DOHH2 (cell line): ENCODE measurements at regions not wholly inside any gene's neighbourhood (a gene's known extent, or its start where the extent isn't known, plus 50 kb on each side); places are given as distances from the start of the nearest gene placed in this dataset.

ENCODE experiments used
- H3F3A ChIP-seq: fragments of 200-600 bp; sonication (generic), shearing (Covaris generic); 2 replicates; pipeline ENCODE4 v1.6.0; 2016; ENCODE audit warnings: antibody characterized with exemption, mild to moderate bottlenecking; ENCODE audit not compliant: control insufficient read depth, insufficient read depth
- H3K27ac ChIP-seq: fragments of 200-600 bp; sonication (generic); 2 replicates; pipeline ENCODE4 v1.5.1; 2014; ENCODE audit warnings: low read depth, mild to moderate bottlenecking, low read length, moderate library complexity
- H3K27me3 ChIP-seq: fragments of 200-600 bp; sonication (generic); 2 replicates; pipeline ENCODE4 v1.6.1; 2014; ENCODE audit warnings: mild to moderate bottlenecking, low read length, mixed read lengths; ENCODE audit not compliant: control insufficient read depth
- H3K36me3 ChIP-seq: fragments of 200-600 bp; sonication (generic); 2 replicates; pipeline ENCODE4 v1.6.1; 2014; ENCODE audit warnings: mild to moderate bottlenecking, low read length, moderate library complexity, mixed read lengths; ENCODE audit not compliant: control insufficient read depth
- H3K4me1 ChIP-seq: fragments of 200-600 bp; sonication (generic); 2 replicates; pipeline ENCODE4 v1.6.1; 2014; ENCODE audit warnings: mild to moderate bottlenecking, low read length, mixed read lengths; ENCODE audit not compliant: control insufficient read depth
- H3K4me2 ChIP-seq: fragments of 200-600 bp; sonication (generic); 2 replicates; pipeline ENCODE4 v1.6.0; 2014; ENCODE audit warnings: mild to moderate bottlenecking, low read length, moderate library complexity
- H3K4me3 ChIP-seq: fragments of 200-600 bp; sonication (generic); 2 replicates; pipeline ENCODE4 v1.5.1; 2014; ENCODE audit warnings: mild to moderate bottlenecking, low read length, mixed read lengths
- H3K79me2 ChIP-seq: fragments of 200-600 bp; sonication (generic); 2 replicates; pipeline ENCODE4 v1.6.1; 2014; ENCODE audit warnings: mild to moderate bottlenecking, low read length, mixed read lengths; ENCODE audit not compliant: control insufficient read depth
- H3K9me2 ChIP-seq: fragments of 200-600 bp; sonication (generic); replicated peaks from 2 replicates; pipeline ENCODE4 v1.6.1; 2014; ENCODE audit warnings: mild to moderate bottlenecking, low read length, mixed read lengths; ENCODE audit not compliant: control insufficient read depth
- H3K9me3 ChIP-seq: fragments of 200-600 bp; sonication (generic); 2 replicates; pipeline ENCODE4 v1.6.1; 2014; ENCODE audit warnings: antibody characterized with exemption, low read length, mixed read lengths; ENCODE audit not compliant: control insufficient read depth, insufficient read depth
- H4K20me1 ChIP-seq: fragments of 200-600 bp; sonication (generic); 2 replicates; pipeline ENCODE4 v1.6.0; 2014; ENCODE audit warnings: low read depth, mild to moderate bottlenecking, antibody characterized with exemption, low read length, moderate library complexity; ENCODE audit not compliant: control insufficient read depth, insufficient read depth
- CTCF ChIP-seq: fragments of 200-600 bp; sonication (generic); IDR thresholded peaks from one replicate; pipeline ENCODE4 v1.5.1; 2014; ENCODE audit warnings: antibody characterized with exemption, mild to moderate bottlenecking, low read depth, low read length; ENCODE audit not compliant: poor library complexity, severe bottlenecking
- EZH2phosphoT487 ChIP-seq: fragments of 200-600 bp; sonication (generic); IDR thresholded peaks from 2 replicates; pipeline ENCODE4 v1.6.1; 2017; ENCODE audit warnings: borderline replicate concordance, mild to moderate bottlenecking, antibody characterized with exemption, low read length, moderate library complexity, mixed read lengths

GRCh38 chr12:107144441-107144840 is 51.1 kb upstream of the CRY1 start:
- no peaks in the 10 kb centered on the region for H3K9me3 ChIP-seq
- no peak overlapping the region for H3K4me3 ChIP-seq
- H3K79me2 ChIP-seq = no peaks in the 10 kb centered on the region
- no peaks in the 10 kb centered on the region for H3K9me2 ChIP-seq
- no peaks in the 10 kb centered on the region for H4K20me1 ChIP-seq
- no peaks in the 10 kb centered on the region; the same call in 1 of the 2 replicates for H3K27me3 ChIP-seq
- no peaks in the 10 kb centered on the region for H3K4me1 ChIP-seq
- H3K4me2 ChIP-seq = no peak overlapping the region
- H3K36me3 ChIP-seq = no peaks in the 10 kb centered on the region
- no peak for TF ChIP-seq EZH2phosphoT487
- TF ChIP-seq CTCF = no peak
- H3K27ac ChIP-seq = no peak overlapping the region
- no peaks in the 10 kb centered on the region for H3F3A ChIP-seq

GRCh38 chr12:107144990-107145389 is 51.6 kb upstream of the CRY1 start:
- no peak for TF ChIP-seq EZH2phosphoT487
- no peak for TF ChIP-seq CTCF
- Histone ChIP-seq H3F3A (no peaks in the 10 kb centered on the region), H3K36me3 (no peaks in the 10 kb centered on the region), H3K4me2 (no peak overlapping the region), H3K79me2 (no peaks in the 10 kb centered on the region), H3K4me3 (no peak overlapping the region), H3K9me2 (no peaks in the 10 kb centered on the region), H3K4me1 (no peaks in the 10 kb centered on the region), H4K20me1 (no peaks in the 10 kb centered on the region), H3K27ac (no peak overlapping the region), H3K27me3 (no peaks in the 10 kb centered on the region; the same call in 1 of the 2 replicates), H3K9me3 (no peaks in the 10 kb centered on the region)

GRCh38 chr12:107145397-107145796 is 52.0 kb upstream of the CRY1 start:
- Histone ChIP-seq H3K4me2 (no peak overlapping the region), H3K27ac (no peak overlapping the region)
- TF ChIP-seq CTCF (no peak), EZH2phosphoT487 (no peak)

More at GRCh38 chr12:107145397-107145796, 52.0 kb upstream of the CRY1 start:
- Histone ChIP-seq H3K4me1 (no peaks in the 10 kb centered on the region), H3F3A (no peaks in the 10 kb centered on the region), H4K20me1 (no peaks in the 10 kb centered on the region), H3K36me3 (no peaks in the 10 kb centered on the region), H3K79me2 (no peaks in the 10 kb centered on the region), H3K4me3 (no peak overlapping the region), H3K27me3 (no peaks in the 10 kb centered on the region; the same call in 1 of the 2 replicates), H3K9me3 (no peaks in the 10 kb centered on the region), H3K9me2 (no peaks in the 10 kb centered on the region)
